ENCODE measurements at regions not wholly inside any gene's neighbourhood (a gene's known extent, or its start where the extent isn't known, plus 50 kb on each side); places are given as distances from the start of the nearest gene placed in this dataset.
A peak's percentile ranks its signal among the peaks of the same experiment; 100 is the strongest.
"Not testable (repeated sequence)": the region's sequence is repeated elsewhere in the genome, so short reads cannot be mapped to it uniquely, and the experiment has no call there.

- Histone ChIP-seq H3K79me2 (ENCODE audit: control insufficient read depth, insufficient read depth, low read length) (no peaks in the 10 kb centered on the region), H3K36me3 (ENCODE audit: control insufficient read depth, insufficient read depth, low read length) (no peaks in the 10 kb centered on the region), H3K9ac (ENCODE audit: insufficient read depth, low read length) (no peak overlapping the region), H4K20me1 (ENCODE audit: control insufficient read depth, extremely low read depth, insufficient read depth, low read length) (no peaks in the 10 kb centered on the region), H3K9me3 (ENCODE audit: control insufficient read depth, insufficient read depth, low read depth, low read length) (no peaks in the 10 kb centered on the region), H3K4me3 (replicated peaks in 1 of 4; ENCODE audit: control extremely low read depth in 1 of 4, insufficient read depth in 1 of 4, low read depth in 3 of 4, low read length in 4 of 4) (no peak overlapping the region), H3K4me2 (ENCODE audit: extremely low read depth, insufficient read depth, low read length) (no peak overlapping the region), H3K27ac (ENCODE audit: insufficient read depth, low read length) (no peak overlapping the region), H2AFZ (ENCODE audit: low read length) (no peak overlapping the region), H3K4me1 (ENCODE audit: control insufficient read depth, extremely low read depth, insufficient read depth, low read length) (no peaks in the 10 kb centered on the region), H3K27me3 (ENCODE audit: control insufficient read depth, insufficient read depth, low read length) (no peaks in the 10 kb centered on the region)
- DNase-seq (ENCODE audit: low read depth in 2 of 2) = no peak
- no peak for TF ChIP-seq EZH2 (IDR thresholded peaks at IDR 0.05; ENCODE audit: low read length, missing control alignments)
- TF ChIP-seq CTCF (conservative IDR thresholded peaks at IDR 0.05 in 1 of 2, IDR thresholded peaks at IDR 0.05 in 1 of 2; ENCODE audit: low read depth in 1 of 2, low read length in 2 of 2) = no peak
Measured at GRCh38 chr9:17881371-17881770, 302.5 kb downstream of the SH3GL2 start.

DNA sequence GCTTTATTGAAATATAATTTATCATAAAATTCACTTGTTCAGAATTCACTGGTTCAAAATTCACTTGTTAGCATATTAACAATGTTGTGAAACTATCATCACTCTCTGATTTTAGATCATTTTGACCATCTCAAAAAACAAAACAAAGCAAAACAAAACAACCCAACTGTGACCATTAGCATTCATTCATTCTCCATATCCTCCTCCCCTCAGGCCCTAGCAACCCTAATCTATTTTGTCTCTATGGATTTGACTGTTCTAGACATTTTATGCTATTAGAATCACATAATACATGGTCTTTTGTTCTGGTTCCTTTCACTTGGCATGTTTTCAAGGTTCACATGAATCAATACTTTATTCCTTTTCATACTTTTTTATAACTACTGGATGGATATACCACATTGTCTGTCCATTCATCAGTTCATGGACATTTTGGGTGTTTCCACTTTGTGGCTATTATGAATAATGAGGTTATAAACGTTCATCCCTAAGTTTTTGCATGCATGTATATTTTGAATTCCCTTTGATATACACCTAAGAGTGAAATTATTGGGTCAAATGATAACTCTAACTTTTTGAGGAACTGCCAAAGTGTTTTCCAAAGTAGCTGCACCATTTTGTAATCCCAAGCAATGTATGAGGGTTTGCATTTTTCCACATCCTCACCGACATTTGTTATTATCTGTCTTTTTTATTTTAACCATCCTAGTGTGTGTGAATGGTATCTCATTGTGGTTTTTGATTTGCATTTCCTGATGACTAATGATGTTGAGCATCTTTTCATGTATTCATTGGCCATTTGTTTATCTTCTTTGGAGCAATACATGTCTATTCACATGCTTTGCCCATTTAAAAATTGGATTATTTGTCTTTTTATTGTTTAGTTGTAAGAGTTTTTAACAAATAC lies 304.1 kb downstream of the SH3GL2 start:
- no peaks in the 10 kb centered on the region for H3K4me1 ChIP-seq (ENCODE audit: control insufficient read depth, extremely low read depth, insufficient read depth, low read length)
- DNase-seq (ENCODE audit: low read depth in 2 of 2) = no peak

GRCh38 chr9:17888066-17888465 lies 309.2 kb downstream of the SH3GL2 start:
- TF ChIP-seq EZH2 (IDR thresholded peaks at IDR 0.05; ENCODE audit: low read length, missing control alignments) (no peak), CTCF (conservative IDR thresholded peaks at IDR 0.05 in 1 of 2, IDR thresholded peaks at IDR 0.05 in 1 of 2; ENCODE audit: low read depth in 1 of 2, low read length in 2 of 2) (no peak)
- no peaks in the 10 kb centered on the region for H3K9me3 ChIP-seq (ENCODE audit: control insufficient read depth, insufficient read depth, low read depth, low read length)

More for the DNA sequence above, 304.1 kb downstream of the SH3GL2 start:
- no peak overlapping the region for H3K27ac ChIP-seq (ENCODE audit: insufficient read depth, low read length)
- no peaks in the 10 kb centered on the region for H4K20me1 ChIP-seq (ENCODE audit: control insufficient read depth, extremely low read depth, insufficient read depth, low read length)
- no peaks in the 10 kb centered on the region for H3K9me3 ChIP-seq (ENCODE audit: control insufficient read depth, insufficient read depth, low read depth, low read length)
- H3K27me3 ChIP-seq (ENCODE audit: control insufficient read depth, insufficient read depth, low read length) = no peaks in the 10 kb centered on the region
- H3K9ac ChIP-seq (ENCODE audit: insufficient read depth, low read length) = no peak overlapping the region
- H3K4me2 ChIP-seq (ENCODE audit: extremely low read depth, insufficient read depth, low read length) = no peak overlapping the region
- H3K4me3 ChIP-seq (replicated peaks in 1 of 4; ENCODE audit: control extremely low read depth in 1 of 4, insufficient read depth in 1 of 4, low read depth in 3 of 4, low read length in 4 of 4) = no peak overlapping the region
- no peaks in the 10 kb centered on the region for H3K79me2 ChIP-seq (ENCODE audit: control insufficient read depth, insufficient read depth, low read length)
- no peaks in the 10 kb centered on the region for H3K36me3 ChIP-seq (ENCODE audit: control insufficient read depth, insufficient read depth, low read length)
- TF ChIP-seq EZH2 (IDR thresholded peaks at IDR 0.05; ENCODE audit: low read length, missing control alignments) = no peak
- TF ChIP-seq CTCF (conservative IDR thresholded peaks at IDR 0.05 in 1 of 2, IDR thresholded peaks at IDR 0.05 in 1 of 2; ENCODE audit: low read depth in 1 of 2, low read length in 2 of 2) = no peak
- H2AFZ ChIP-seq (ENCODE audit: low read length) = no peak overlapping the region

GRCh38 chr9:17888964-17889363 lies 310.1 kb downstream of the SH3GL2 start:
- not testable (repeated sequence) for H3K4me1 ChIP-seq (ENCODE audit: control insufficient read depth, extremely low read depth, insufficient read depth, low read length); H2AFZ ChIP-seq (ENCODE audit: low read length); H3K4me2 ChIP-seq (ENCODE audit: extremely low read depth, insufficient read depth, low read length); H3K36me3 ChIP-seq (ENCODE audit: control insufficient read depth, insufficient read depth, low read length); H3K9ac ChIP-seq (ENCODE audit: insufficient read depth, low read length); H3K4me3 ChIP-seq (replicated peaks in 1 of 4; ENCODE audit: control extremely low read depth in 1 of 4, insufficient read depth in 1 of 4, low read depth in 3 of 4, low read length in 4 of 4); H3K27ac ChIP-seq (ENCODE audit: insufficient read depth, low read length); H4K20me1 ChIP-seq (ENCODE audit: control insufficient read depth, extremely low read depth, insufficient read depth, low read length); H3K27me3 ChIP-seq (ENCODE audit: control insufficient read depth, insufficient read depth, low read length); H3K9me3 ChIP-seq (ENCODE audit: control insufficient read depth, insufficient read depth, low read depth, low read length); H3K79me2 ChIP-seq (ENCODE audit: control insufficient read depth, insufficient read depth, low read length)
- DNase-seq (ENCODE audit: low read depth in 2 of 2) = peak in 1 of 2 donors; percentile 4

More at GRCh38 chr9:17888066-17888465, 309.2 kb downstream of the SH3GL2 start:
- Histone ChIP-seq H3K9ac (ENCODE audit: insufficient read depth, low read length) (no peak overlapping the region), H3K36me3 (ENCODE audit: control insufficient read depth, insufficient read depth, low read length) (no peaks in the 10 kb centered on the region), H3K4me1 (ENCODE audit: control insufficient read depth, extremely low read depth, insufficient read depth, low read length) (no peaks in the 10 kb centered on the region), H3K4me2 (ENCODE audit: extremely low read depth, insufficient read depth, low read length) (no peak overlapping the region), H3K4me3 (replicated peaks in 1 of 4; ENCODE audit: control extremely low read depth in 1 of 4, insufficient read depth in 1 of 4, low read depth in 3 of 4, low read length in 4 of 4) (no peak overlapping the region), H3K27me3 (ENCODE audit: control insufficient read depth, insufficient read depth, low read length) (no peaks in the 10 kb centered on the region), H2AFZ (ENCODE audit: low read length) (no peak overlapping the region), H3K27ac (ENCODE audit: insufficient read depth, low read length) (no peak overlapping the region), H4K20me1 (ENCODE audit: control insufficient read depth, extremely low read depth, insufficient read depth, low read length) (no peaks in the 10 kb centered on the region), H3K79me2 (ENCODE audit: control insufficient read depth, insufficient read depth, low read length) (no peaks in the 10 kb centered on the region)
- DNase-seq (ENCODE audit: low read depth in 2 of 2) = no peak
